ENCODE measurements at regions not wholly inside any gene's neighbourhood (a gene's known extent, or its start where the extent isn't known, plus 50 kb on each side); places are given as distances from the start of the nearest gene placed in this dataset.

- no peak for TF ChIP-seq EZH2 (optimal IDR thresholded peaks at IDR 0.05; ENCODE audit: low read depth, low read length)
- no peak for TF ChIP-seq CTCF (IDR thresholded peaks at IDR 0.05; ENCODE audit: low read length)
These were observed 231.6 kb downstream of the CASP12 start for GRCh38 chr11:104666624-104667023.
